Natural killer cell treated with Interleukin-12 subunit alpha and Interleukin-12 subunit beta and Interleukin-15 and Interleukin-18, amount 100 ng/mL, for 72 hours (primary cell): ENCODE measurements at regions not wholly inside any gene's neighbourhood (a gene's known extent, or its start where the extent isn't known, plus 50 kb on each side); places are given as distances from the start of the nearest gene placed in this dataset.

Experiments
- ATAC-seq, 2 donors: fragments of 150-1000 bp; cut with Tn5 transposase in 1 of 2; sonication (Bioruptor Pico), chemical (Tn5 transposase) in 1 of 2; 2 replicates each; pipeline ENCODE4 v1.10.0; 2021
- DNase-seq: peaks from one replicate; pipeline ENCODE4 v3.0.0; 2022; ENCODE audit warnings: low spot score
- H3K27ac Mint-ChIP-seq, 2 donors: 1 replicate in 1 of 2; 2 replicates in 1 of 2; pipeline ENCODE4 v1.8.0; 2022; ENCODE audit warnings: mixed read lengths in 2 of 2, mild to moderate bottlenecking in 1 of 2, moderate library complexity in 1 of 2
- H3K27me3 Mint-ChIP-seq, 2 donors: 1 replicate in 1 of 2; 2 replicates in 1 of 2; pipeline ENCODE4 v1.8.0; 2022; ENCODE audit warnings: mixed read lengths in 2 of 2
- H3K36me3 Mint-ChIP-seq: one replicate; pipeline ENCODE4 v1.8.0; 2022; ENCODE audit warnings: mixed read lengths
- H3K4me1 Mint-ChIP-seq, 2 donors: 1 replicate in 1 of 2; 2 replicates in 1 of 2; pipeline ENCODE4 v1.8.0; 2022; ENCODE audit warnings: low read depth in 2 of 2, mixed read lengths in 2 of 2, mild to moderate bottlenecking in 1 of 2
- H3K4me3 Mint-ChIP-seq: one replicate; pipeline ENCODE4 v1.8.0; 2022; ENCODE audit warnings: mixed read lengths
- H3K9me3 Mint-ChIP-seq: 2 replicates; pipeline ENCODE4 v1.8.0; 2022; ENCODE audit warnings: mixed read lengths

DNA sequence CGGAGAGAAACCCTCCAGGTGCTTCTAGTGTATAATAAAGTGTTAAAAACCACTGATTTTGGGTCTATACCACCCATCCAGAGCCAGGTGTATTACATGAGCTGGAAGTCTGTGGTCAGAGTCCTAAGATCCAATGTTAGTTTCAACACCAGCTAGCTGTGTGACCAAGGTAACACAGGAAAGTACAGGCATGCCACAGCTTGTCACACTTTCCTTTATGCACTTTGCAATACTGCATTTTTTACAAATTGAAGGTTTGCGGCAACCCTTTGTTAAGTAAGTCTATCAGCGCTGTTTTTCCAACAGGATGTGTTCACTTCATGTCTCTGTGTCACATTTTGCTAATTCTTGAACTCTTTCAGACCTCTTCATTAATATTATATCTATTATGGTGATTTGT lies 201.3 kb upstream of the PRICKLE2 start:
- no peaks in the 10 kb centered on the region for H3K36me3 Mint-ChIP-seq
- ATAC-seq (no peak), DNase-seq (no peak)
- peaks cover 4% of the 10 kb centered on the region for H3K9me3 Mint-ChIP-seq
- H3K4me3 Mint-ChIP-seq: no peak overlapping the region
- H3K27ac Mint-ChIP-seq: no peak overlapping the region
- peaks cover 0 to 5% of the 10 kb centered on the region in 2 donors for H3K27me3 Mint-ChIP-seq
- H3K4me1 Mint-ChIP-seq: no peaks in the 10 kb centered on the region

DNA sequence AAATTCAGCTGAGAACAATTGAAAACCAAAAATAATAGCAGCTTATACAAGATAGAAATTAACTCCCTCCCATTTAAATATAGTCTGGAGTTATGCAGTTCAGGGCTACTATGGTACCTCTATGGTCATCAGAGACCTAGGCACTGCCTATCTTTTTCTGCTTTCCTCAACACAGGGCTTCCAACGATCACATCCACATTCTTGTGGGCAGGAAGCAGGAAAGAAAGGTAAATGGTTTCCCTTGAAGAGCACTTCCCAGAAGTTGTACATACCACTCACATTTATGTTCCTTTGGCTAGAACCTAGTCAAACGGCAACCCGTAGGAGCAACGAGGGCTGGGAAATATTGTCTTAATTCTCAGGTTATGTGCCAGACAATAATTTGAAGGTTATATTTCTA lies 197.7 kb upstream of the PRICKLE2 start:
- Mint-ChIP-seq H3K27ac (no peak overlapping the region), H3K27me3 (peaks cover 0 to 5% of the 10 kb centered on the region in 2 donors), H3K36me3 (no peaks in the 10 kb centered on the region), H3K9me3 (peaks cover under 1% of the 10 kb centered on the region), H3K4me1 (no peaks in the 10 kb centered on the region), H3K4me3 (no peak overlapping the region)
- ATAC-seq: no peak
- no peak for DNase-seq

- Mint-ChIP-seq H3K36me3 (no peaks in the 10 kb centered on the region), H3K4me1 (no peaks in the 10 kb centered on the region), H3K4me3 (no peak overlapping the region), H3K9me3 (no peaks in the 10 kb centered on the region), H3K27me3 (peaks cover 0 to 5% of the 10 kb centered on the region in 2 donors), H3K27ac (no peak overlapping the region)
- ATAC-seq: no peak
- no peak for DNase-seq
These were observed 196.9 kb upstream of the PRICKLE2 start for GRCh38 chr3:64422192-64422591.

- peaks cover 0 to 7% of the 10 kb centered on the region in 2 donors for H3K27me3 Mint-ChIP-seq
- H3K36me3 Mint-ChIP-seq: peaks cover 6% of the 10 kb centered on the region
- ATAC-seq (no peak), DNase-seq (no peak)
- H3K4me1 Mint-ChIP-seq: no peaks in the 10 kb centered on the region
- H3K9me3 Mint-ChIP-seq: peaks cover 3% of the 10 kb centered on the region
- no peak overlapping the region for H3K4me3 Mint-ChIP-seq
- no peak overlapping the region for H3K27ac Mint-ChIP-seq
These were observed 192.6 kb upstream of the PRICKLE2 start for GRCh38 chr3:64417816-64418215.

GRCh38 chr3:64414043-64414442 lies 188.8 kb upstream of the PRICKLE2 start:
- Mint-ChIP-seq H3K27ac (no peak overlapping the region), H3K36me3 (peaks cover 6% of the 10 kb centered on the region), H3K4me1 (no peaks in the 10 kb centered on the region), H3K27me3 (peaks cover 0 to 7% of the 10 kb centered on the region in 2 donors), H3K9me3 (peaks cover 3% of the 10 kb centered on the region), H3K4me3 (no peak overlapping the region)
- ATAC-seq (no peak), DNase-seq (no peak)

DNA sequence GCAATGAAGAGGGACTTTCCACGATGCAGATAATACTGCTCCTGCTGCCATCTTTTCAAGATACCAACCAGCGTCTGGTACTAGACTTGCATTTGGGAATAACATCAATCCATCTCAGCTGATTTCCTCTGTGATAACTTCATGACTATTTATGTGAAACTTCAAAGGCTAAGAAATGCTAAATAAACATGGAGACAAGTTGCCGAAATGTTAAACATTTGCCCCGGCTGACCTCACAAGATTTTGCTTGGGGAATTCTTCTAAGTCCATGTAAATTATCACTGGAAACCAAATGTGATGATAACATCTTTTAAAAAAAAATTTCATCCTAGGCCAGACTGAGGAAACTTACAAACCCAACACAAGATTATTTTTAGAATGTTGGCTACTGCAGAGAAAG lies 185.8 kb upstream of the PRICKLE2 start:
- Mint-ChIP-seq H3K4me3 (no peak overlapping the region), H3K27ac (no peak overlapping the region), H3K36me3 (peaks cover 6% of the 10 kb centered on the region), H3K9me3 (peaks cover 3% of the 10 kb centered on the region), H3K4me1 (no peaks in the 10 kb centered on the region), H3K27me3 (peaks cover 0 to 7% of the 10 kb centered on the region in 2 donors)
- ATAC-seq: no peak
- DNase-seq: no peak

- DNase-seq (no peak), ATAC-seq (no peak)
- Mint-ChIP-seq H3K9me3 (no peaks in the 10 kb centered on the region), H3K4me3 (no peak overlapping the region), H3K27ac (no peak overlapping the region), H3K4me1 (no peaks in the 10 kb centered on the region), H3K27me3 (peaks cover 0 to 1% of the 10 kb centered on the region in 2 donors), H3K36me3 (peaks cover under 1% of the 10 kb centered on the region)
These were observed 185.0 kb upstream of the PRICKLE2 start for GRCh38 chr3:64410226-64410625.

DNA sequence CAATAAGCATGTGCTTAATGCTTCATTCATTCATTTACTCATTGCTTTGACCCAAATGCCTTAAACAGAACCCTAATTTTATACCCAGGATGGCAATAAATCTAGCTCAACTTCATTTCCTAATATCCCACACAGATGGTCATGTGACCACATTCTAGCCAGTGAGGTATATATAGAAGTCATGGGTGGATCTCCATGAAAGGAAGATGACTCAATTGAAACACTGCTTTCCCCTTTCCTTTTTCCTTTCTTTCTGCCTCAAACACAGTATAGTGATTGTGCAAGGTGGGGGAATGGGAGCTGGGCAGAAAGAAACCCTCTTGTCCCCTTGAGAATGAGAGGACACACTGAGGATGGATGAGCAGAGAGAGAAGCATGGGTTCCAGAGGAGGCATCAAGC lies 183.5 kb upstream of the PRICKLE2 start:
- Mint-ChIP-seq H3K9me3 (no peaks in the 10 kb centered on the region), H3K4me3 (no peak overlapping the region), H3K36me3 (no peaks in the 10 kb centered on the region), H3K4me1 (no peaks in the 10 kb centered on the region), H3K27me3 (no peaks in the 10 kb centered on the region), H3K27ac (no peak overlapping the region)
- no peak for ATAC-seq
- no peak for DNase-seq

DNA sequence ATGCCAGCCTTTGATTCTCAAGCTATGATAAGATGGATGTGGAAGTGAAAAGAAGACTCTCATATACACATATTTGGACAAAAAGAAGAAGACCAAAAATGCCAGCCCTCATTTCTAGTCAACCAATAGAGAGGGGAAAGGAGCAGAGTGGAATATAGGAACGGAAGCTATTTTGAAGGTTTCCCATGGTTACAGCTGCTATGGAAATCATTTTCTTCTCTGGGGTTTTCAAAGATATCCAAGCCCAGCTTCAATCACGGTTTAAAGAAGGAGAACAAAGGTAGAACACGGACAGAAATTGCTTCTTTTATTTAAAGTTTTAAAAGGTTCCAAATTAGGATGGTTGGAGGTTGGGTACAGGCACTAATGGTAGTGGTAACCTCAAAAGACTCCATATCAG lies 181.0 kb upstream of the PRICKLE2 start:
- no peak for DNase-seq
- no peak overlapping the region for H3K4me3 Mint-ChIP-seq
- H3K27ac Mint-ChIP-seq: no peak overlapping the region
- H3K27me3 Mint-ChIP-seq: no peaks in the 10 kb centered on the region
- H3K4me1 Mint-ChIP-seq: no peaks in the 10 kb centered on the region
- ATAC-seq: no peak
- no peaks in the 10 kb centered on the region for H3K9me3 Mint-ChIP-seq
- H3K36me3 Mint-ChIP-seq: no peaks in the 10 kb centered on the region

GRCh38 chr3:64405211-64405835 lies 180.1 kb upstream of the PRICKLE2 start:
- Mint-ChIP-seq H3K4me1 (no peaks in the 10 kb centered on the region), H3K4me3 (no peak overlapping the region), H3K36me3 (no peaks in the 10 kb centered on the region), H3K27me3 (no peaks in the 10 kb centered on the region), H3K9me3 (no peaks in the 10 kb centered on the region), H3K27ac (no peak overlapping the region)
- ATAC-seq: no peak
- DNase-seq: no peak

- no peaks in the 10 kb centered on the region for H3K27me3 Mint-ChIP-seq
- H3K4me3 Mint-ChIP-seq: no peak overlapping the region
- H3K27ac Mint-ChIP-seq: no peak overlapping the region
- no peaks in the 10 kb centered on the region for H3K9me3 Mint-ChIP-seq
- no peaks in the 10 kb centered on the region for H3K36me3 Mint-ChIP-seq
- ATAC-seq: no peak
- no peaks in the 10 kb centered on the region for H3K4me1 Mint-ChIP-seq
- no peak for DNase-seq
These were observed 175.4 kb upstream of the PRICKLE2 start for GRCh38 chr3:64400706-64401105.

DNA sequence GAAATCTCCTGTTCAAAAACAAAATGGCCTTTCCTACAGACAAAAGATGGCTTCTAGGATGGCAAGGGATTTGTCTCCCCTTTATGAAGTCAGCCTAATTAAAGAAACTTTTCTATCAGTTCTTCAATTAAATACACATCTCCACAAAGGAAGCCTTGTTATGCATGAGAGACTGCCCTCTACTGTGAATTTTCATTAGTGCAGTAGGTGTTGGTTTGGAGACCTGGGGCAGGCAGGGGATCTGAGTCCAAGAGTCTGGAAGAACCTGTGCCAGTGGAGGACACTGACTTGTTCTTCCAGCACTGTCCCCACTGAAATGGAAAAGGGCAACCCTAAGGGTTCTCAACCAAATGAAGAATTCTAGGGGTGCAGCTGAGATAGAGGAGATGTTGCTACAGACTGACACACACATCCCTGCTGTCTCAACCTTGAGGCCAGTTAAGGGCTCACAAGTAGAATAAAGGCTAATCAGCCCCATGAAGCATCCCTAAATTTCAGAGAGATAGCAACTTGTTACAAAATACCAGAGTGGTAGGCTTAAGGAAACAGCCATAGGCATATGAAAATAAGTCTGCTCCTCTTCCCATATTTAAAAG lies 174.0 kb upstream of the PRICKLE2 start:
- no peaks in the 10 kb centered on the region for H3K36me3 Mint-ChIP-seq
- H3K9me3 Mint-ChIP-seq: no peaks in the 10 kb centered on the region
- H3K4me3 Mint-ChIP-seq: no peak overlapping the region
- H3K27ac Mint-ChIP-seq: no peak overlapping the region
- H3K4me1 Mint-ChIP-seq: no peaks in the 10 kb centered on the region
- DNase-seq (no peak), ATAC-seq (no peak)
- H3K27me3 Mint-ChIP-seq: peaks cover 0 to 2% of the 10 kb centered on the region in 2 donors

DNA sequence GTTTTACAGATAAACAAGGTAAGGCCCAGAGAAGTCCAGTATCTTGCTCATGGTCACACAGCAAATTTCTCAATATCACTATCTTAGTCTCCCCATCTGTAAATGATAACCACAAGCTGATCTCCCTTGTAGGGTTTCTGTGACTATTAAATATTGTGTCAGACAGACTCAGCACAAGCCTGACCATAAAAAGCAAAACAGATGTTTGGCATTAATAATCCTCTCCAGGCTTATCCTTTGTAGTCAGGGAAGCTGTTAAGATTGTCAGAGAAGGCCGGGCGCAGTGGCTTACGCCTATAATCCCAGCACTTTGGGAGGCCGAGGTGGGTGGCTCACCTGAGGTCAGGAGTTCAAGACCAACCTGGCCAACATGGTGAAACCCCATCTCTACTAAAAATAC lies 173.2 kb upstream of the PRICKLE2 start:
- Mint-ChIP-seq H3K27me3 (peaks cover 0 to 2% of the 10 kb centered on the region in 2 donors), H3K4me3 (no peak overlapping the region), H3K36me3 (no peaks in the 10 kb centered on the region), H3K9me3 (no peaks in the 10 kb centered on the region), H3K4me1 (no peaks in the 10 kb centered on the region), H3K27ac (no peak overlapping the region)
- ATAC-seq (no peak), DNase-seq (no peak)

DNA sequence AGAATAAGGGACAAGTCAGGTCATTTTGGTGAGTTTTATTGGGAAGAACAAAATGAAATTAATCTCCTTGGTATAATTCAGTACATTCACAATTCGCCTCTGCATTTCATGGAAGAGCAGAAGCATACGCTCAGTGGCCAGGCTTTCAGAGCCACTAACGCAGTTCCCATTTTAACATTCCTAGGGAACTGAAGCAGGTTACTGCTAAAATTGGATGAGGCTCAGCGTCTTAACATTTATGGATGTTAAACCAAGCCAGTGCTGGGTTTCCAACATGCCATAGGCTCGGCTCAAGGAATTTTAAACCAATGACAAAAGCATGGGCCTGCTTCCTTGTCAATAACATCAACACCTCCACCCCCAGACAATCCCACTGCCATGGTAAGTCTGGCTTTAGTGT lies 172.7 kb upstream of the PRICKLE2 start:
- H3K9me3 Mint-ChIP-seq: no peaks in the 10 kb centered on the region
- no peak for ATAC-seq
- DNase-seq: no peak
- peaks cover 0 to 2% of the 10 kb centered on the region in 2 donors for H3K27me3 Mint-ChIP-seq
- no peaks in the 10 kb centered on the region for H3K4me1 Mint-ChIP-seq
- H3K36me3 Mint-ChIP-seq: no peaks in the 10 kb centered on the region
- no peak overlapping the region for H3K4me3 Mint-ChIP-seq
- no peak overlapping the region for H3K27ac Mint-ChIP-seq

DNA sequence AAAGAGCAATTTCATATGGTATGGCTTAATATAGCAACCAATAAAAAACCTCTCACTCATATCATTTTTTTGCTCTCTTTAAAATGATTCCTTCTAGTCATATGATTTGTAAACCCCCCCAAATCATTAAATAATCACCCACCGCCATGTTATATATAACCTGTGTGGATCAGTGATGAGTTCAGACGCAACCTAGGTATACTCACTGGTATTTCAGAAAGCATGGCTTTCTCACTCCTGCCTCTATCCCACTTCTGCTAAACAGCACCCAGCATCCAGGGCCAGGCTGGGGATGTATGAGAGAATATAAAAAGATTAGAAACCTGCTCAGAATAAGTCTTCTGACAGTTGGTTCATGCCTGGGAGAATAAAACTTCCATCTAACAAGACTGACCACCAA lies 172.3 kb upstream of the PRICKLE2 start:
- Mint-ChIP-seq H3K4me1 (no peaks in the 10 kb centered on the region), H3K36me3 (no peaks in the 10 kb centered on the region)

More for the DNA sequence above, 172.3 kb upstream of the PRICKLE2 start:
- Mint-ChIP-seq H3K4me3 (no peak overlapping the region), H3K9me3 (no peaks in the 10 kb centered on the region), H3K27ac (no peak overlapping the region), H3K27me3 (peaks cover 0 to 2% of the 10 kb centered on the region in 2 donors)
- ATAC-seq: no peak
- no peak for DNase-seq
